H1 (cell line): ENCODE measurements at regions not wholly inside any gene's neighbourhood (a gene's known extent, or its start where the extent isn't known, plus 50 kb on each side); places are given as distances from the start of the nearest gene placed in this dataset.

ENCODE experiments used
- ATF2 ChIP-seq: IDR thresholded peaks from 2 replicates; pipeline ENCODE4 v1.6.1; 2012; ENCODE audit warnings: low read length, inconsistent platforms
- CHD7 ChIP-seq: fragments of 300-600 bp; sonication (generic); IDR thresholded peaks from 2 replicates; pipeline ENCODE4 v1.7.1; 2012; ENCODE audit warnings: low read length, moderate library complexity, mild to moderate bottlenecking, inconsistent platforms; ENCODE audit not compliant: insufficient replicate concordance
- NANOG ChIP-seq: IDR thresholded peaks from 2 replicates; pipeline ENCODE4 v1.6.1; 2011; ENCODE audit warnings: low read length, low read depth, mild to moderate bottlenecking, inconsistent platforms; ENCODE audit not compliant: insufficient read depth, poor library complexity, severe bottlenecking
- ZNF274 ChIP-seq: IDR thresholded peaks from 2 replicates; pipeline ENCODE4 v1.7.0; 2012; ENCODE audit warnings: low read length, borderline replicate concordance; ENCODE audit errors: extremely low read depth

GRCh38 chr18:22525883-22526282 lies 108.2 kb upstream of the CTAGE1 start (continued):
- no peak for TF ChIP-seq ATF2
- TF ChIP-seq ZNF274 = no peak
- TF ChIP-seq NANOG = no peak
- no peak for TF ChIP-seq CHD7
